ENCODE measurements at regions not wholly inside any gene's neighbourhood (a gene's known extent, or its start where the extent isn't known, plus 50 kb on each side); places are given as distances from the start of the nearest gene placed in this dataset.

DNA sequence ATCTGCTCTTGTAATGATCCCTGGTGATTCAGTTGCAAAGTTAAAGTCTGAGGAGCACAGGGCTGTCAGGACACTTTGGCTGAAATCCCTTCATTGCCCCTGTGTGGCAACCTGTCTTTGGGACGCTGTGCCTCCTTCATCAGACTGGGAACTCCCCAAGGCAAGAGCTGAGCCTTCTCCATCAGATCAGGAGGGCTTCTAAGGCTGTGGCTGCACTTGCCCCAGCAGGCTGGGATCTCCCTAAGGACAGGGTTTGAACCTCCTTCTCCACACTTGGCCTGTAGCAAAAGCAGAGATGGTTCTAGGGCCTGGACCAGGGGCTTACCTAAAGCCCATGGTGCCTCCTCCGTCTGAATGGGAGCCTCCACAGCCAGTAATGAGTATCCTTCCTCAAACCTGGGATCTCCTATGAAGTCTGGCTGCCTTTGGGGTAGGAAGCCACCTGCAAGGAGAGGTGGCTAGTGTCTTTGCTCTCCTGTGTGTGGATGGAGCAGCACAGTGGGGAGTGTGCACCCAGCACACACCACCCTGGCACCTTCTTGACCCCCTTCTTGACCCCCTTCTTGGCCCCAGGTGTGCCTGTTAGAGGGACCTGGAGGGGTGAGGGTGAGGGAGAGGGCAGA lies 79.0 kb upstream of the NKD1 start:
- no peak for TF ChIP-seq ZNF175 (tag by site-specific recombination; IDR thresholded peaks at IDR 0.05)
- no peak for TF ChIP-seq ELK4 (IDR thresholded peaks at IDR 0.05; ENCODE audit: borderline replicate concordance, low read depth, low read length)
- no peak for TF ChIP-seq ZNF248 (tag by site-specific recombination; IDR thresholded peaks at IDR 0.05)
- TF ChIP-seq CTCF (tag by site-specific recombination; IDR thresholded peaks at IDR 0.05), result no peak
- TF ChIP-seq REST (tag by site-specific recombination; IDR thresholded peaks at IDR 0.05), result no peak
- no peak for TF ChIP-seq ZNF24 (tag by site-specific recombination; IDR thresholded peaks at IDR 0.05)
- no peak for TF ChIP-seq SCRT1 (tag by site-specific recombination; IDR thresholded peaks at IDR 0.05; ENCODE audit: borderline replicate concordance)

Measured in HEK293 (cell line).